Neuronal stem cell (in vitro differentiated cells): ENCODE measurements at regions not wholly inside any gene's neighbourhood (a gene's known extent, or its start where the extent isn't known, plus 50 kb on each side); places are given as distances from the start of the nearest gene placed in this dataset. TPM values are rescaled to one million over a fixed set of nuclear protein-coding genes. Genes with fewer than 3 reads are reported as not detected.

Experiments
- DNase-seq: peaks from one replicate; pipeline ENCODE4 v3.0.0-alpha.2; 2013; ENCODE audit warnings: low spot score
- H2AFZ ChIP-seq: one replicate; pipeline ENCODE4 v1.6.1; 2013; ENCODE audit warnings: mild to moderate bottlenecking, low read length, inconsistent platforms
- H2AK5ac ChIP-seq: 2 replicates; pipeline ENCODE4 v1.6.1; 2013; ENCODE audit warnings: low read depth, mild to moderate bottlenecking, inconsistent platforms, low read length, moderate library complexity, mixed read lengths
- H2BK120ac ChIP-seq: 2 replicates; pipeline ENCODE4 v1.6.1; 2013; ENCODE audit warnings: low read depth, mild to moderate bottlenecking, inconsistent platforms, low read length, moderate library complexity, mixed read lengths
- H2BK12ac ChIP-seq: one replicate; pipeline ENCODE4 v1.6.1; 2013; ENCODE audit warnings: low read length, inconsistent platforms
- H2BK15ac ChIP-seq: 2 replicates; pipeline ENCODE4 v1.6.1; 2013; ENCODE audit warnings: mild to moderate bottlenecking, low read length, inconsistent platforms, mixed read lengths
- H2BK5ac ChIP-seq: one replicate; pipeline ENCODE4 v1.6.1; 2013; ENCODE audit warnings: inconsistent platforms, mild to moderate bottlenecking, low read length, moderate library complexity
- H3K14ac ChIP-seq: one replicate; pipeline ENCODE4 v1.6.1; 2013; ENCODE audit warnings: low read length, inconsistent platforms
- H3K18ac ChIP-seq: 2 replicates; pipeline ENCODE4 v1.6.1; 2013; ENCODE audit warnings: low read length, inconsistent platforms
- H3K23ac ChIP-seq: 2 replicates; pipeline ENCODE4 v1.6.1; 2013; ENCODE audit warnings: low read depth, mild to moderate bottlenecking, mixed read lengths, low read length, inconsistent platforms; ENCODE audit not compliant: poor library complexity
- H3K27ac ChIP-seq: replicated peaks from 3 replicates; pipeline ENCODE4 v1.5.1; 2013; ENCODE audit warnings: low read length, inconsistent platforms
- H3K27me3 ChIP-seq, 3 experiments: 2 replicates each; pipeline ENCODE4 v1.6.1; 2013; ENCODE audit warnings: low read length in 3 of 3, mild to moderate bottlenecking in 2 of 3, inconsistent platforms in 1 of 3, low read depth in 1 of 3, mixed read lengths in 1 of 3, moderate library complexity in 1 of 3; ENCODE audit not compliant: control insufficient read depth in 3 of 3, insufficient read depth in 3 of 3
- H3K36me3 ChIP-seq, 2 donors: replicated peaks in 1 of 2; 2 replicates each; pipeline ENCODE4 v1.6.1; 2013; ENCODE audit warnings: low read length in 2 of 2; ENCODE audit not compliant: control insufficient read depth in 2 of 2, insufficient read depth in 2 of 2
- H3K4ac ChIP-seq: 2 replicates; pipeline ENCODE4 v1.6.1; 2013; ENCODE audit warnings: inconsistent platforms, mild to moderate bottlenecking, low read length, moderate library complexity
- H3K4me1 ChIP-seq, 2 donors: 1 replicate in 1 of 2; 2 replicates in 1 of 2; pipeline ENCODE4 v1.6.1; 2013; ENCODE audit warnings: low read length in 2 of 2, low read depth in 1 of 2; ENCODE audit not compliant: control insufficient read depth in 2 of 2, insufficient read depth in 1 of 2
- H3K4me2 ChIP-seq: one replicate; pipeline ENCODE4 v1.6.1; 2013; ENCODE audit warnings: mild to moderate bottlenecking, low read length, inconsistent platforms; ENCODE audit not compliant: insufficient read depth, poor library complexity, severe bottlenecking
- H3K4me3 ChIP-seq, 2 donors: 2 replicates each; pipeline ENCODE4 v1.5.1; 2013; ENCODE audit warnings: low read length in 2 of 2, mild to moderate bottlenecking in 2 of 2, inconsistent platforms in 1 of 2, moderate library complexity in 1 of 2
- H3K79me1 ChIP-seq: one replicate; pipeline ENCODE4 v1.6.1; 2013; ENCODE audit warnings: low read depth, mild to moderate bottlenecking, inconsistent platforms, low read length, moderate library complexity
- H3K9ac ChIP-seq: one replicate; pipeline ENCODE4 v1.6.1; 2013; ENCODE audit warnings: mild to moderate bottlenecking, low read depth, low read length, inconsistent platforms; ENCODE audit not compliant: poor library complexity
- H3K9me3 ChIP-seq, 2 donors: replicated peaks in 1 of 2; 2 replicates each; pipeline versions ENCODE3 to v1.6.1; 2013; ENCODE audit warnings: low read length in 2 of 2, mild to moderate bottlenecking in 2 of 2, inconsistent platforms in 1 of 2, low read depth in 1 of 2, mixed read lengths in 1 of 2, moderate library complexity in 1 of 2; ENCODE audit not compliant: control insufficient read depth in 2 of 2, insufficient read depth in 1 of 2
- H4K8ac ChIP-seq: one replicate; pipeline ENCODE4 v1.6.1; 2013; ENCODE audit warnings: low read depth, mild to moderate bottlenecking, inconsistent platforms, low read length, moderate library complexity
- H4K91ac ChIP-seq: one replicate; pipeline ENCODE4 v1.6.1; 2013; ENCODE audit warnings: low read length, low read depth, mild to moderate bottlenecking, inconsistent platforms; ENCODE audit not compliant: poor library complexity
- WGBS, 2 donors: extraction: QIAGEN DNeasy Blood & Tissue Kit; methylation state at CpG; one replicate each; pipeline ENCODE4 v1.1.7; 2013; ENCODE audit warnings: missing lambda C conversion rate in 2 of 2, mixed read lengths in 1 of 2; ENCODE audit not compliant: insufficient read length in 2 of 2, insufficient replicate concordance in 1 of 2; ENCODE audit errors: extremely low coverage in 2 of 2; 5-methylcytosine and 5-hydroxymethylcytosine counted together
- small RNA-seq: library from polyadenylated mRNA; stranded (forward); fragments of <200 nt; extraction: miRNeasy Mini kit (QIAGEN cat#:217004); gene quantifications from one replicate; pipeline ENCODE3, GENCODE V24; 2013; ENCODE audit not compliant: insufficient read depth

- no peak overlapping the region for H3K4ac ChIP-seq
- no peak overlapping the region for H2BK120ac ChIP-seq
- H3K4me1 ChIP-seq, result no peaks in the 10 kb centered on the region
- no peaks in the 10 kb centered on the region for H3K36me3 ChIP-seq
- no peak overlapping the region for H3K18ac ChIP-seq
- no peak overlapping the region for H4K8ac ChIP-seq
- H2AK5ac ChIP-seq, result no peak overlapping the region
- no peak overlapping the region for H3K14ac ChIP-seq
- no peak overlapping the region for H3K4me3 ChIP-seq
- no peak overlapping the region for H3K4me2 ChIP-seq
- no peak overlapping the region for H4K91ac ChIP-seq
- H2BK5ac ChIP-seq, result no peak overlapping the region
- no peaks in the 10 kb centered on the region for H3K9me3 ChIP-seq
- no CpG with 5 or more reads among the region's 7 CpGs for WGBS, 2 donors
- DNase-seq, result no peak
- no peak overlapping the region for H2BK15ac ChIP-seq
- no peak overlapping the region for H3K23ac ChIP-seq
- no peaks in the 10 kb centered on the region for H3K79me1 ChIP-seq
- no peak overlapping the region for H3K9ac ChIP-seq
- no peak overlapping the region for H2AFZ ChIP-seq
- no peaks in the 10 kb centered on the region for H3K27me3 ChIP-seq
- no peak overlapping the region for H3K27ac ChIP-seq
- no peak overlapping the region for H2BK12ac ChIP-seq
Observed at GRCh38 chr4:44791831-44792230, 65.5 kb upstream of the GNPDA2 start.

- no peak overlapping the region for H2BK5ac ChIP-seq
- no peak overlapping the region for H3K18ac ChIP-seq
- H2BK12ac ChIP-seq, result no peak overlapping the region
- H2AK5ac ChIP-seq, result no peak overlapping the region
- H3K9ac ChIP-seq, result no peak overlapping the region
- H3K4me2 ChIP-seq, result no peak overlapping the region
- H3K79me1 ChIP-seq, result no peaks in the 10 kb centered on the region
- no peak overlapping the region for H3K27ac ChIP-seq
- H3K4me3 ChIP-seq, result no peak overlapping the region
- DNase-seq, result no peak
- H3K4me1 ChIP-seq, result no peaks in the 10 kb centered on the region
- H2BK15ac ChIP-seq, result no peak overlapping the region
- H3K14ac ChIP-seq, result no peak overlapping the region
- no peak overlapping the region for H2AFZ ChIP-seq
- H3K23ac ChIP-seq, result no peak overlapping the region
- no peak overlapping the region for H4K91ac ChIP-seq
- no peak overlapping the region for H4K8ac ChIP-seq
- WGBS, 2 donors, result no CpG with 5 or more reads among the region's 1 CpG
- no peaks in the 10 kb centered on the region for H3K36me3 ChIP-seq
- H2BK120ac ChIP-seq, result no peak overlapping the region
- H3K4ac ChIP-seq, result no peak overlapping the region
- H3K27me3 ChIP-seq, result no peaks in the 10 kb centered on the region
- peaks cover 0 to 4% of the 10 kb centered on the region in 2 donors for H3K9me3 ChIP-seq
Observed at GRCh38 chr4:44777115-44777514, 50.8 kb upstream of the GNPDA2 start.

Small RNA genes in the stretch of these regions (small RNA-seq; reads per million reads assigned to genes)
- not detected for gene RNU6-931P
